ENCODE measurements at regions not wholly inside any gene's neighbourhood (a gene's known extent, or its start where the extent isn't known, plus 50 kb on each side); places are given as distances from the start of the nearest gene placed in this dataset.

GRCh38 chr4:116598155-116598979 lies 487.0 kb downstream of the TRAM1L1 start:
- TF ChIP-seq EZH2 (optimal IDR thresholded peaks at IDR 0.05; ENCODE audit: low read depth, low read length): no peak
- TF ChIP-seq CTCF (IDR thresholded peaks at IDR 0.05; ENCODE audit: low read length): no peak

Data from MM.1S (cell line).